Activated effector memory CD4-positive, alpha-beta T cell treated with anti-CD3 and anti-CD28 coated beads, Interleukin-2, amount 50 U/mL, for 16 hours (primary cell): ENCODE measurements at regions not wholly inside any gene's neighbourhood (a gene's known extent, or its start where the extent isn't known, plus 50 kb on each side); places are given as distances from the start of the nearest gene placed in this dataset.
A peak's percentile ranks its signal among the peaks of the same experiment; 100 is the strongest.

Experiments used
- DNase-seq: peaks from one replicate; pipeline ENCODE4 v3.0.0-alpha.2; 2020

DNA sequence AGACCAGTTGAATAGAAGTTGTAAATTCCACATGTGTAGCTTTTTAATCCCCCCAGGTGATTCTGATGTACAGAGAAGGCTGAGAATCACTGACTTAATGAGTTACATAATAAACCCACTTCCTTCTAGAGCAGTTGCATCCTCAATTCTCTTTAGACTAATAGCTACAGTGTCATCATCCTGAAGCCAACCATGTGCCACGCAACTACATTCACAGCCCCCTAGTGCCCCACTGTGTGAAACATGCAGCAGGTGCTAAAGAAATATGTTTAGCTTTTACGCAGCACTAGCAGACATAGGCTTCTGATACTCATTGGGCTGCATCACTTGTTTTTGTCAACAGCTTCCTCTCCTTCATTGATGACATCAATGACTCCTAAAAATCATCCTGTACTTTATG lies 1168.3 kb downstream of the BCL11B start:
- DNase-seq, result no peak

DNA sequence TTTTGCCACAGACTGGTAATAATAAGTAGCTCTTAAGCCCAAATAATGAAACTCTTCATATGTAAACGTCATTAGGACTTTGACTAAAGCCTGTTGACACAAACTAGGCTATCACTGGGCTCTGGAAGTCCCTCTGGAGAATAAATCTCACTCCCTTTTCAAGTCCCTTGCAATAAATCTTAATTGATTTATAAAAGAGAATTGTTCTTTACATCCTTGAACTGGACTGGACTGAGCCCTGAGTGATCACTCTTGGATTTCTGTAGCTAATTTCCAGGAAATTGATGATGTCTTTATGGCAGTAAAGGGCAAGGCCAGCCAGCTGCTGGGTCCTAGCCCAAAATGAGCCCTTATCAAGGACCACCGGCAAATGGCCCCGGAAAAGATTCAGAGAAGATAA lies 1162.7 kb downstream of the BCL11B start:
- DNase-seq, result no peak

DNA sequence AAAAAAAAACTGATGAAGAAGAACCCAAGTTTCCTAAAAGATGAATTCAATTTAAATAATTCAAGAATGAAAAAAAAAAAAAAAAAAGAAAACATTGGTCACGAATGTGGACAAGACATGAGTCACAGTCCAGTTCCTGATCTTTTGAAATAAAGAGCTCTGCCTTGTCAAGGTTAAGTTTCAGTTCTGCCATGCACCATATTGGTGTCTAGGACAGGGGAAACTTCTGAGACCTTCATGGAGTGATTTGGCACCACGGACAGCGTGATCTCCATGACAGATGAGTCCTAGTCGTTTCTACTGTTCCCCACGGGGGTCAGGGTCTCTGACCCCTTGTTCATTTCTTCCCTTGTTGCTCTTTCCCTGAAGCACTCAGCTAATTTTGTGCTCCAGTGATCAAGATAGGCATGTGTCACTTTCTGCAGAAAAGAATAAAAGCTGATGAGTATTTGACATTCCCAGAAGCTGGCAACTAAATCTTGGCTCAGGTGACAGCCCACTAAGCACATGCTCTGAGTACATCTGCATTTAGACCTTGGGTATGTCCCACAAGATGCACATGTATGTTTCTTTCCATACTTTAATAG lies 1159.7 kb downstream of the BCL11B start:
- DNase-seq, result no peak

DNA sequence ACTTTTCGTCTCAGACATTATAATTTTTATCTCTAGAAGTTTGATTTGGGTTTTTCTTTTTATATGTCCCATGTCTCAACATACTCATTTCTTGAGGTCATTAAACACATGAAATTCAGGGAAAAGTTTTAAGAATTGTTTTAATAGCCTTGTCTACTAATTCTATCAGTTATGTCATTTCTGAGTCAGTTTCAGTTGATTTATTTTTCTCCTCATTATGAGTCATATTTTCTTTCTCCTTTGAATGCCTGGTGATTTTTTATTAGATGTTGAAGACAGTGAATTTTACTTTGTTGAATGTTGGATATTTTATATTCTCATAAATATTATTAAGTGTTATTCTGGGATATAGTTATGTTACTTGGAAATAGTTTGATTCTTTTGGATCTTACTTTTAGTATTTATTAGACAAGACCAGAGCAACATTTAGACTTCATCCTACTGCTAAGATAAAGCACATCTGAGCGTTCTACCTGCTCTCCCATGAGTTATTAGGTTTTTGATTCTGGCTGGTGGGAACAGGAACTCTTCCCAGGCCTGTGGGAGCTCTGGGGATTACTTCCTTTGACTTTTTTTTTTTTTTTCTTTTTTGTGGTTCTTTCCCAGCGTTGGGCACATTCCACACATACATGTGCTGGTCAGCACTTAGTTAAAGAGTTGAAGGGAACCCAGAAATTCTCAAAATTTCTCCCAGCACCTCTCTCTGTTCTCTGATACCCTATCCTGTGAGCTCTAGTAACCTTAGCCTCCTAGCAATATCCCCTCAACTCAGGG lies 1157.7 kb downstream of the BCL11B start:
- DNase-seq, result no peak

DNA sequence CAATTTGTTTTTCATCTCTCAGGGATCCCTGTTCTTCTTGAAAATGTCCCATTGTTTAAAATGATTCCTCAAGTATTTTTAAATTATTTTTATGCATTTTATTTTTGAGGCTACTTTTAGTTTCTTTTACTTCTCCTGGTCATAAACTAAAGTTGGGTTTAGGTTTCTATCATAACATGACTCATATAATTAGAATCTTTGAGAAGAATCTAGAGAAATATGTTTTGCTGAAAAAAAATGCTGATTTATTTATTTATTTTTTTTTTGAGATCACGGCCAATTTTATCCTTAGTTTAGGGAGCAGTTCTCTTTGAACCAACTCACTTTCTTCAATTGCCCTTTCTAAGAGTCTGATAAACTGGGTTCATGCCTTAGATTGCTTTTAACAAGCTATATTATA lies 1157.1 kb downstream of the BCL11B start:
- no peak for DNase-seq

DNA sequence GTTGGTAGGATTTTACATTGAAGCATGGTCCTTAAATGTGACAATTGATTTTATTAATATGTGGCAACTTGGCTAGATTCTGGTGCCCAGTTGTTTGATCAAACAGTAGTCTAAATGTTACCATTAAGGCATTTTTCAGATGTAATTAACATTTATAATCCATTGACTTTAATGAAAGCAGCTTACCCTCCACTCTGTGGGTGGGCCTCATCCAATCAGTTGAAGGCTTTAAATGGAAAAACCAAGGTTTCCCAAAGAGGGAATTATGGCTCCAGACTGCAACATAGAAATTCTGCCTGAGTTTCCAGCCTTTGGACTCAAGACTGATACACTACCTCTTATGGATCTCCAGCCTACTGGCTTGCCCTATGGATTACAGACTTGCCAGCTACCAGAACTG lies 1153.2 kb downstream of the BCL11B start:
- no peak for DNase-seq

DNA sequence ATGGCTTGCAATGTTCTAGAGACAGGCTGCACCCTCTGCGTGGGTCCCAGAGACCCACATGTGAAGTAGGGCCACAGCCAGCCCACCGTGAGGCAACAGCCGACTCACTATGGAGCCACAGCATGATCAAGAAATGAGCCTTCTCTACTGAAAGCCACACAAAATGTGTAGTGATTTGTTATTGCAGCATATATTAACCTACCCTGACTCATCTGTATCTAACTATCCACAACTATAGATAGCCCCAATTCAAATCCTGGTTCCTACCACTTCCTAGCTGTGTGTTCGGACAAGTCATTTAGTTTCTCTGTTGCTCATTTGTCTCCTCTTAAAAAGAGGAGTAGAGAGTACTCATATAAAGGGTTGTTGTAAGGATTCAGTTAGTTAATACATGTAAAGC lies 1152.3 kb downstream of the BCL11B start:
- DNase-seq, result no peak

DNA sequence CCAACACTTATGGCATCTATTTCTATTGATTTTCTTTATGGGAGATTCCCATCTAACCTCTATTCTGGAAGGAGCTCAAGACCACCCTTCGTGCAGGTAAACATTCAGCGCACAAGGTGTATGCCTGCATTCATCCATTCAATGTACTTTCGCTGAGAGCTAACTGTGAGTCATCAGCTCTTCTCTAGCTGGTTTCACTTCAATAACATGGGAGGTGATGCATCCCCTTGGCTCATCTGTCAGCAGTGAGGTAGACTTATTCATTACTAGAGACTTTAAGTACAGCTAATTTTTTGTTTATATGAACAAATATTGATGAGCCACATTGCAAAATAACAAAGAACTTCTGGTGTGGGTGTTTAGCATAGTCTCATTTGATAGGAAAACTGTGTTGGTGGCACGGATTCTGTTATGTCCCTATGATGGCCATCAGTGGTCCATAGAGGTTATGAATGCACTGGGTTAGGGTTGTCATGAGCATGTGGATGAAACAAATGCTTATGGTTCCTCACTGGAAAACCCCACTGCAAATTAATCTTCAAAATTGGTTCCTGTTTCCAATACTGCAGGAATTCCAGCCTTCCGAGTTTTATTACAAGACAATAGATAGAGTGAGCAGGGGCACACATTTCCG lies 1151.0 kb downstream of the BCL11B start:
- DNase-seq, result no peak

DNA sequence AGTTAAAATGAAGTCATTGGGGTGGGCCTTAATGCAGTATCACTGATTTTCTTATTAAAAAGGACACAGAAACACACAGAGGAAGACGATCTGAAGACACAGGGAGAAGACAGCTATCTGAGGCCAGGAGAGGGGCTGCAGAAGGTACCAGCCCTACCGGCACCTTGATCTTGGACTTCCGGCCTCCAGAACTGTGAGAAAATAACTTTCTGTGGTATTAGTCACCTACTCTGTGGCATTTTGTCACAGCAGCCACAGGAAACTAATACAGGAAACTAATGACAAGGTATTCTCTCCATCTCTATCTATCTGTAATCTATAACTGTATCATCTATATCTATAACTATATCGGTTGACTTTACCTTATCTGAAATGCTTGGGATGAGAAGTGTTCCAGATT lies 1149.5 kb downstream of the BCL11B start:
- no peak for DNase-seq

DNA sequence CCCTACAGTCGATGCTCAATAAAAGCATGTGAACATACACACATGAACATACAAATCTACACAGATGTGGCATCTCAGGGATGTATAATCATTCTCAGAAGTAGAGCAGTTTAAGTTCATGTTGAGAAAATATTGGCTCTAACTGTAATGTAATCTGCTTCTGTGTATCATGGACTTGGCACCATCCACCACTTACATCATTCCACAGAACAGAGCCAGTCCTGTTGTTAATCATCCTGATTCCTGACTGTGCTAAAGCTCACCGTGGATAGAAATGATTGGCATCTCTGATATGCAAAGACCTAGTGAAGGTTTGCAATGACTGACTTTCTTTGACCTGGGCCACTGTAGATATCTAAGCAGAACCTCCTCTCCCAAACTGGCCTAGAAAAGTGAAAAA lies 1141.3 kb downstream of the BCL11B start:
- DNase-seq, result no peak

DNA sequence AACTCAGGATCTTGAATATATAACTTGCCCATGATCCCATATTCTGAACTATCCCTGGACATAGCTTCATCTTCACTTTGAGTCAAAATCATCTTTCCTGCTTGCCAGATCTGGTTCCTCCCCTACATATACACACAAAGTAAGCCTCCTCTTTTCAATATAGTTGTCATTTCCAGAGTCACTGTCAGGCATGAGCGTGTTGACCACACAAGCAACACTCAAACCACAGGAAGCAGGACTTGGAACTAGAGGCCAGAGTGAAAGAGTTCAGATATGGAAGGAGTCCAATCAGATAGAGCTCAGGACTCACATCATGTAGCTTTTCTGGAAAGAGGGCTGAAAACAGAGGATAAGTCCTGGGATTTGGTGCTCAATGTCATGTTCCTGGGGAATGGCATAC lies 1140.6 kb downstream of the BCL11B start:
- no peak for DNase-seq

DNA sequence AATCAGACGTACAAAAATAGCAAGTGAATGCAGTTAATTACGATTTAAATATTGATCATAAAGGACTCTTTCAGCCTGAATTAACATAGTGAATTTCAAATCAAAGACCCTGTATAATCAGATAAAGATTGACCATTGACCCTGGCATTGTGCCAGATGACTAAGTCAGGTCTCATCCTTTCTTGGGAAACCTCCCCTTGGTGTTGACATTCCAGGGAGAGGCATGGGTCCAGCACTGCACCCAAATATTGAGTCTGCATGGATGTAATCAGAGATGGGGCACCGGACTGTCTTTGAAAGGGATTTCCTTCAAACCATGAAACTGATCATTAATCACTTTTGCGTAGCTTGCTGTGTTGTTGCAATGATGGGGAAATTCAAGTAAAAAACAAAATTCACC lies 1138.2 kb downstream of the BCL11B start:
- no peak for DNase-seq

DNA sequence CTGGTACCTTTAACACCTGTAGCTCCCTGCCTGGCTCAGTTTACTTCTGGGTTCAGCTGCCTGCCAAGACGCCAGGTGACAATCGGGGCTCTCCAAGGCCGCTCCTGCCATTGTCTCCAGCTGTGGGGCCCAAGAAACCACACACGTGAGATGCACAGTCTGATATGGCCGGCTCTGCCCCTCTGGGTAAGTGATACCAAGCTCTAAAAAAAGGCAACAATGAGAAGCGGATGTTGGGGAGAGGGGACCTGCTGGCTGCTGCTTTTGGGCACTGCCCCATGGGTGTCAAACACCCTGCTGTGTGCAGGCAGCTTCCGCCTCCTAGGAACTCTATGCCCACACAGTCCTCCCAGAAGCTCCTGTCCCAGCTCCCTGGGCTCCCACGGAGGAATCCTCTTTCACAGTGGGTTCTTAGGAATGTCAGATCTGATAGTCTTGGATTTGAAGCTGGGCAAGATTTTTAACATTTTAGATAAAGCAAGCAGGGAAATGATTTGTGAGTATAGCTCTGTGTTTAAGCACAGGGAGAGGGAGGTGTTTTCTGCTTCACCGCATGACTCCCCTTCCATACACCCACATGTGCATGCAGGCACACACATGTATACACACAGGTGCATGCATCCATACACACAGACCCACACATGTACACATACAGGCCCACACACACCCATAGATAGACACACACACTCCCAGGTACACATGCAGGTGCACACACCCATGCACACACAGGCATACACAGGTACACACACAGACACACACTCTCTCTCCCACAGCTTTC lies 1135.8 kb downstream of the BCL11B start:
- no peak for DNase-seq

DNA sequence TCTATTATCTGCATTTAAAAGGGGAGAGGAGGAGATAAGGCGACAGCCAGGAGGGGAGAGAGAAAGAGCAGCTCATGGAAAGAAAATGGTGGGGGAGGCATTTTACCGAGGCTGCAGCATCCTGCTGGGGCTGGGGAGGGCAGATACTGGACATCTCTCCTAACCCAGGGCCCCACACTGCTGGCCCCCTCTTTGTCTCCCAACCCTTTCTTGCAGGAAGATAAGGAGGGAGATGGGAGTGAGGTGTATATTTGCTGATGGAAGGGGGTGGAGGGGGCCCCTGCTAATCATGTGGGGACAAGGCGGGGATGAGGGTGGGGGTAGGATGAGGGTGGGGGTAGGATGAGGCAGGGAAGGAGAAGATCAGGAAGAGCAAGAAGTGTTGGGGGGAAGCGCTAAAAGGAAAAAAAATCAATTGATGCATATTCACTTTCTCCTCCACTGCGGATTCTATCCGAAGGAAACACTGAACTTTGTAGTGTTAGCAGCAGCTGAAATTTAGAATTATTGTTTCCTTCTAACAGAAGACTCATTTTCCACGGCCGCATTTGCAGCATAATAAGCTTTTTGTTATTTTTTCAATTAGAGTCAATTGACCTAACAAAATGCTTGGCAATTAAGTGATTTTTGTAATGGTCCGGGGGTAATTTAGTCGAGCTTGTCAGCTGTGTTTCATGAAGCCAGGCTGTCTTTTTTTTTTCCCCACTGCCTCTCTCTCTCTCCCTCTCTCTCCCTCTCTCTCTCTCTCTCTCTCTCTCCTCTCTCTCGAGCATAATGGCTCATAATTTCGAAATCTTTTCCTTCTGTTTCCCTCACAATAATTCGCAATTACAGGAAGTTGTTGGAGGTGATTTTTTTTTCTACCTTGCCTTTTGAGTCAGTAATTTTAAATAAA lies 1134.6 kb downstream of the BCL11B start:
- no peak for DNase-seq

DNA sequence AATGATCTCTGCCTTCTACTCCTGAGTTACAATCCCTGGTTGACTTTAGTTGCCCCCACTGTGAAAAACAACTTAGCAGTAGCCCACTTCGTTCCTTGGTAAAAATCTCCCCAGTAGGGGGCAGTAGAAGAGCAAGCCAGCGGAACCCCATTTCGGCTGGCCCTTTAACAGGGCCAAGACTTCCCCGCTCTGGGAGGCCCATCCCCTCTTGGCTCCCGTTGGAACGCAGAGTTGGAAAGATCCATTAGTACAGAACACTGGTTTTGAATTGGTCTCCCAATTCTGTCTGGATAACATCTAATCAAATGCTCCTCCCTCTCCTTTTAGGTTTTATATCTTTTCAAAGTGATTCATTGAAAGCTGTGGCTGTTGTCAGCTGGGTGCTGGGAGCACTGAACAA lies 1133.3 kb downstream of the BCL11B start:
- peak; percentile 83 for DNase-seq

DNA sequence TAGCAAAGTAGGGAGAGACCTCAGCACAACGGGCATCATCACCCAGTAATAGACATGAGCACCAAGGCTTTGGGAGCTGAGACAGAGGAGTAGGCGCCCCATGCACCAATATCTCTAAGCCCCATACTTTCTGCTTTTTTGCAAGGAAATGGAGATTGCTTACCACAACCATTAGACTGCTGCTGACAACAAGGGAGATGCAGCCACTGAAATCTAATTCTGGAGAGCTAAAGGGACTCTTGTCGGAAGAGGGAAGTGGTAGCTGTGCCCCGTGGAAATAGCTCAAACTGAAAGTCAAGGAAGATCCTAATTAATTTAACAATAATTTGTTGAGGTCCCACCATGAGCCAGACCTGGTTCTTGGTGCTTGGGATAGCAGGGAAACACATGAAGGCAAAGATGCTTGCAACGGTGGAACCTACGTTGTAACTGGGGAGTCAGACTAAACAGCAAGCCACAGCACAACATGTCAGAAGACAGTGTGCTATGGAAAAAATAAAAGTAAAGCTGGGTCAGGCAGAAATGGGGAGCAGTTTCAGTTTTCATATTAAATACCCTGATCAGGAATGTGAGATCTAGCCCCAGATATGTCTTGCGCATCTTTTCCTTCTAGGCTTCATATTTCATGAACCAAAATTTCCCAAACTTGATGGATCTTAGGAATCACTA lies 1131.0 kb downstream of the BCL11B start:
- DNase-seq, result no peak

DNA sequence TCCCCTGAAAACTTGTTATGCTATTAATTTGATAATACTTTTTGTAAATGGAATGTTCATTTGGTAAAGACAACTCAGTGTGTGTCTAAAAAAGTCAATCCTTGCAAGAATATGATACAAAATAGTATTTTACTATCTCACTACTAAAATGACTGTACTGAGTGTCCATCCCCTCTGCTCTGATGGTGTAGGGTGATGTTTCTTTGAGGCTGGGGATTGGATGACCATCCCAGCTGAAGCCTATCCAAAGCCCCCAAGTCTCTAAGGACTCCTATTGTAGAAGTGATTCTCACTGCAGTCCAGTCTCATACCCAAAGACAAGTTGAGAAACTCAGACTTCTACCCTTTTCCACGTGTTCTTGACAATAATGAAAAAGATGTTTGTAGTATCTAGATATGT lies 1128.4 kb downstream of the BCL11B start:
- DNase-seq, result no peak

DNA sequence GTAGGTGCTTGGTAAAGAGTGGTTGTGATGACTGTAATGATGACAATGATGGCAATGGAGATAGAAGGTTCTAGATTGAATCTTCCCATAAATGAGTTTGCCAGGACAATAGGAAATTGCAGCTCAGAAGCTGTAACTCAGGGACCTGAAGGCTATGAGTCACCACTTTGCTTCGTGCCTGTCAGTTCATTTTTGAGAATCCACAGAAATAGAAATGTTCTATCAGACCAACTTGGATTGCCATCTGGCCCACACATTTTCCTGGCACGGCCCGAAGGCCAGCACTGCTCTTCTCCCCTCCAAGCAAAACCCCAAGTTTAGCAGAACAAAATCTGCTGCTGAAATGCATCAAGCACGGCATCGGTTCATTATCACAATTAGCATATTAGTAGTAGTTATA lies 1127.0 kb downstream of the BCL11B start:
- DNase-seq, result no peak

DNA sequence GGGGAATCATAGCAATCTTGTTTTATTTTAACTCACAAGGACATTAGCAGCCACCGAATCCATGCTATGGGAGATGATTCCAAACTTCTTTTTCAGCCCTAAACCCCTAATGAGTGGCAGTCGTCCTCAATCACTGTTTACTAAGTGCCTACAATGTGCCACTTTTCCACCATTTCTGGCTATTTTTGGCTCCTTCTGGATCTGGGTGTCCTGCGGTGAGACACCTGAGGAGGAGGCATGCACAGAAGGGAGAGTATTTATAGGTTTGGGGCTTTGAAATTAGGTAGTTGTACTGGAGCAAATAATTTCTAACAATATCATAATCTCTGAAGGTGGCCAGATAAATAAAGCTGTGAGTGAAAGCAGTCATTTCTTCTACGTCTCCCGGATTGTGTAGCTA lies 1125.6 kb downstream of the BCL11B start:
- no peak for DNase-seq

DNA sequence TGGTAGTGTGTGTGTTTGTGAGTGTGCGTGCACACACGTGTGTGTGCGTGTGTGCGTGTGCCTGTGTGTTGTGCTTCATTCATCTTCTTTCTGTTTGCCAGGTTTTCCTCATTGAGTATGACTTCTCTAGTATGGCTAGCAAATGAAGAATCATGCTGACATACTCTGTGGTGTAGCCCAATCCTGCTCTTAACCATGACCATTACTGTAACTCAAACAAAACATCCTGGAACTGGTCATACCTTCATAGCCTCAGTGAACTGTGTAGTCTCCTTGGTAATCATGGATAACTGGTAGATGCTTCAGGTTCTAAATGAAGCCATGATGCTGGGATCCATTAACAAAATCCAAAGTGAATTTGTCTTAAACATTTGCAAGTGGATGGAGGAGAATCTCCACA lies 1117.7 kb downstream of the BCL11B start:
- no peak for DNase-seq

DNA sequence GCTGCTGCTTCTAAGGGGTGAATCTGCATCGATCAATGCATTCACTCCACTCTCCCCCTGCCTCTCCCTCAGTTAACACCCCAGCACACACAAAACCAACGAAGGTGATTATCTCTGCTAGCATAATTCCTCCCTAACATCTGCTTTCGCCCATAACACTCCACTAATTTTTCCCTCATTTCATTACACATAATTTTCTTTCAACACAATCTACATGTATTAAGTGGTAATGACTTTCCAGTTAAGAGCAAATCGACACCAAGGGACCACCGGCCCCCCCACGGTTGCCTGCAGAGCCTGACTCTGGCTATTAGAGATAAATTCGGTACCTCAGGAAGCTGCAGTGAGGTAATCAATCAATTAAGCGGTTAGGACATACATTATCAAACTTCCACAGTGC lies 1115.6 kb downstream of the BCL11B start:
- no peak for DNase-seq

DNA sequence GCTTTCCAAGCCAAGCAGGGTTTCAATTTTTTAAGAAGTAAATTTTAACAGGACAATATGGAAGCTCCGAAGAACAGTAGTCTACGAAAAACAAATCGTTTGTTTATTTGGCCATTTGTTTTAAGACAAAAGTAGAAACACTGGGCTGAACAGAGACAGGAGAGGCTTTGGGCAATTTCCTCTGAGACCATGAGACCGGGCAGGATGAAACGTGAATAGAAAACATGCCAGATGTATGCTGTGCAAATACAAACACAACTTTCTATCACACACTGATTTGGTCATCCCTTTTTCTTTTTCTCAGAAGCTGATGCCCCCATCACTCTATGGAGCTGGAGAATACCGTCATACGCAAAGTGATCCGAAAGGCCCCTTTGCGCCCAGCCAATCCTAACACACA lies 1111.1 kb downstream of the BCL11B start:
- no peak for DNase-seq
